SK-N-MC (cell line): ENCODE measurements at regions not wholly inside any gene's neighbourhood (a gene's known extent, or its start where the extent isn't known, plus 50 kb on each side); places are given as distances from the start of the nearest gene placed in this dataset.
"Not testable (repeated sequence)": the region's sequence is repeated elsewhere in the genome, so short reads cannot be mapped to it uniquely, and the experiment has no call there.

Experiments
- DNase-seq: peaks from one replicate; pipeline ENCODE4 v3.0.0-alpha.2; 2011; ENCODE audit warnings: low read depth, low spot score
- H3K27ac ChIP-seq: fragments of 200-600 bp; sonication (generic); 2 replicates; pipeline ENCODE4 v1.5.1; 2016; ENCODE audit warnings: mixed run types
- H3K36me3 ChIP-seq: fragments of 200-600 bp; sonication (generic); 2 replicates; pipeline ENCODE4 v1.6.1; 2017; ENCODE audit warnings: antibody characterized with exemption, low read length, mixed read lengths; ENCODE audit not compliant: insufficient read depth
- H3K4me3 ChIP-seq: fragments of 200-600 bp; sonication (generic); 2 replicates; pipeline ENCODE4 v1.5.1; 2016
- H3K9ac ChIP-seq: fragments of 200-600 bp; sonication (generic); 2 replicates; pipeline ENCODE4 v1.8.0; 2017; ENCODE audit warnings: mixed run types, mixed read lengths; ENCODE audit not compliant: insufficient read length
- H3K9me3 ChIP-seq: fragments of 200-600 bp; sonication (generic); 2 replicates; pipeline ENCODE4 v1.6.1; 2017; ENCODE audit warnings: low read depth, mild to moderate bottlenecking, antibody characterized with exemption, low read length, moderate library complexity, mixed read lengths
- EZH2 ChIP-seq: fragments of 200-600 bp; sonication (generic); IDR thresholded peaks from one replicate; pipeline ENCODE4 v1.6.1; 2017; ENCODE audit warnings: antibody characterized with exemption
- FOXP2 ChIP-seq: optimal IDR thresholded peaks from 2 replicates; pipeline ENCODE3; 2011; ENCODE audit warnings: mild to moderate bottlenecking, moderate library complexity; ENCODE audit not compliant: insufficient read depth; ENCODE audit errors: extremely low read length, control extremely low read depth
- POLR2AphosphoS5 ChIP-seq: IDR thresholded peaks from 2 replicates; pipeline ENCODE4 v1.6.1; 2012; ENCODE audit warnings: mild to moderate bottlenecking, low read depth, low read length, borderline replicate concordance

GRCh38 chr4:1570291-1571164 lies 113.6 kb downstream of the FAM53A start:
- H3K36me3 ChIP-seq, result no peaks in the 10 kb centered on the region

GRCh38 chr4:1569461-1570151 lies 114.5 kb downstream of the FAM53A start:
- H3K9ac ChIP-seq, result no peak overlapping the region
- TF ChIP-seq EZH2 (no peak), FOXP2 (no peak), POLR2AphosphoS5 (no peak)
- no peak for DNase-seq
- no peaks in the 10 kb centered on the region for H3K36me3 ChIP-seq
- H3K27ac ChIP-seq, result no peak overlapping the region
- no peaks in the 10 kb centered on the region for H3K9me3 ChIP-seq
- H3K4me3 ChIP-seq, result no peak overlapping the region

More at GRCh38 chr4:1570291-1571164, 113.6 kb downstream of the FAM53A start:
- Histone ChIP-seq H3K9ac (no peak overlapping the region), H3K4me3 (no peak overlapping the region), H3K27ac (no peak overlapping the region), H3K9me3 (no peaks in the 10 kb centered on the region)
- DNase-seq, result no peak
- TF ChIP-seq FOXP2 (no peak), EZH2 (no peak), POLR2AphosphoS5 (no peak)

GRCh38 chr4:1568855-1569460 lies 115.2 kb downstream of the FAM53A start:
- Histone ChIP-seq H3K36me3 (no peaks in the 10 kb centered on the region), H3K4me3 (no peak overlapping the region), H3K9ac (no peak overlapping the region), H3K27ac (no peak overlapping the region), H3K9me3 (no peaks in the 10 kb centered on the region)
- DNase-seq, result no peak
- TF ChIP-seq FOXP2 (no peak), EZH2 (no peak), POLR2AphosphoS5 (no peak)

GRCh38 chr4:1567808-1568581 lies 116.1 kb downstream of the FAM53A start:
- Histone ChIP-seq H3K9me3 (no peaks in the 10 kb centered on the region), H3K27ac (no peak overlapping the region), H3K4me3 (no peak overlapping the region), H3K36me3 (no peaks in the 10 kb centered on the region), H3K9ac (no peak overlapping the region)
- TF ChIP-seq POLR2AphosphoS5, result no peak
- no peak for TF ChIP-seq FOXP2
- no peak for TF ChIP-seq EZH2
- DNase-seq, result no peak

GRCh38 chr4:1567519-1567807 lies 116.7 kb downstream of the FAM53A start:
- Histone ChIP-seq H3K27ac (no peak overlapping the region), H3K9ac (no peak overlapping the region)
- DNase-seq, result no peak

DNA sequence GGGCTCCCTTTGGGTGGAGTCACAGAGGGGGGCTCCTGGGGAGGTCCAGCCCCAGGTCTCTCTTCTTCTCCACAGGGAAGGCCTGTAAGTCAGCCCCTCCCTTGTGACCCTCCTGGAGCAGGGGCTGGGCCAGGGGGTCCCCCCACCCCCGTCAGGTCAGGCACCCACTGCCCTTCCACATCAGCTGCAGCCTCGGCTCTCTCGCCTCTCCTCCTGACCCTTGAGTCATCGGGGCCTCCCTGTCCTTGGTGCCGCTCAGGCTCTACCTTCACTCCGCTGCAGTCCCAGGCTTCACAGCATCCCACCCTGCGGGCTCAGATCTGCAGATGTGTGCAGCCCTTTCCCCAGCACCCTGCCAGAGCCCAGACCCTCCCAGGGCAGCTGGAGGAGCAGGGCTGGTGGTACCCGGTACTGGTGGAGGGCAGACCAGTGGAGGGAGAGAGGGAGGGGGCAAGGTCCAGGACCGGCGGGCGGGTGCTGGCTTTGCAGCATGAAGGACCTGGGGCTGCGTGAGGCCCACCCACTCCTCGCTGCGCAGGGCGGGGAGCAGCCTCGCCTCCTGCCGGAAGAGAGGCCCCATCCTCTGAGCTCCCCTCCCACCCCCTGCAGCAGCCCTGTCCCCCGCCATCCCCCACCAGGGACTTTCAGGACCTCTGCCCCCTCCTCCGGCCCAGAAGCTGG lies 117.1 kb downstream of the FAM53A start:
- no peak overlapping the region for H3K27ac ChIP-seq
- no peak overlapping the region for H3K4me3 ChIP-seq
- H3K36me3 ChIP-seq, result no peaks in the 10 kb centered on the region
- TF ChIP-seq FOXP2 (no peak), POLR2AphosphoS5 (no peak), EZH2 (no peak)
- DNase-seq, result no peak
- no peak overlapping the region for H3K9ac ChIP-seq
- no peaks in the 10 kb centered on the region for H3K9me3 ChIP-seq

More at GRCh38 chr4:1567519-1567807, 116.7 kb downstream of the FAM53A start:
- Histone ChIP-seq H3K4me3 (no peak overlapping the region), H3K36me3 (no peaks in the 10 kb centered on the region), H3K9me3 (no peaks in the 10 kb centered on the region)
- TF ChIP-seq POLR2AphosphoS5 (no peak), EZH2 (no peak), FOXP2 (no peak)

DNA sequence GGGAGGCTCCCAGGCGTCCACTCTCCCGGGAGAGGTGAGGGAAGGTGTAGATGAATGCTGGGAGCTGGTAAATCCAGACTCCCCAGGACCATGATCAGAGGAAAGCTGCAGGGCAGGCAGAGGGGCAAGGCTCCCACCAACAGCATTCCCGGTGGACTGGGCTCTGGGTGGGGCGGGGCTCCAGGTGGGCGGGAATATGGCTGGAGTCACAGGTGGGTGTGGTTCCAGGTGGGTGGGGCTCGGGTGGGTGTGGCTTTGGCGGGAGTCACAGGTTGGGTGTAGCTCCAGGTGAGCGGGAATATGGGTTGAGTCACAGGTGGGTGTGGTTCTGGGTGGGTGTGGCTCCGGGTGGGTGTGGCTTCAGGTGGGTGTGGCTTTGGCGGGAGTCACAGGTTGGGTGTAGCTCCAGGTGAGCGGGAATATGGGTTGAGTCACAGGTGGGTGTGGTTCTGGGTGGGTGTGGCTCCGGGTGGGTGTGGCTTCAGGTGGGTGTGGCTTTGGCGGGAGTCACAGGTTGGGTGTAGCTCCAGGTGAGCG lies 117.7 kb downstream of the FAM53A start:
- not testable (repeated sequence) for H3K9me3 ChIP-seq, H3K36me3 ChIP-seq, H3K9ac ChIP-seq, H3K4me3 ChIP-seq, DNase-seq, H3K27ac ChIP-seq
